A549 (cell line): ENCODE measurements at regions not wholly inside any gene's neighbourhood (a gene's known extent, or its start where the extent isn't known, plus 50 kb on each side); places are given as distances from the start of the nearest gene placed in this dataset.

Source experiments
- CEBPB ChIP-seq, 2 experiments: fragments of >200 bp in 1 of 2; sonication (Bioruptor Twin) in 1 of 2; formaldehyde crosslinking in 1 of 2; IDR thresholded peaks; 2 replicates each; pipeline ENCODE4 v1.6.1; 2012 to 2016
- CTCF ChIP-seq: fragments of >200 bp; sonication (Bioruptor Twin); formaldehyde crosslinking; IDR thresholded peaks from 3 replicates; pipeline ENCODE4 v1.5.1; 2016
- TF ChIP-seq, protein P1 (sequence below): fragments of 450-650 bp; IDR thresholded peaks from 2 replicates; pipeline ENCODE4 v1.6.1; 2014; ENCODE audit warnings: antibody characterized with exemption

- no peak for TF ChIP-seq CTCF
- TF ChIP-seq CEBPB (IDR thresholded peaks at IDR 0.05), result no peak
- TF ChIP-seq, protein P1, sequence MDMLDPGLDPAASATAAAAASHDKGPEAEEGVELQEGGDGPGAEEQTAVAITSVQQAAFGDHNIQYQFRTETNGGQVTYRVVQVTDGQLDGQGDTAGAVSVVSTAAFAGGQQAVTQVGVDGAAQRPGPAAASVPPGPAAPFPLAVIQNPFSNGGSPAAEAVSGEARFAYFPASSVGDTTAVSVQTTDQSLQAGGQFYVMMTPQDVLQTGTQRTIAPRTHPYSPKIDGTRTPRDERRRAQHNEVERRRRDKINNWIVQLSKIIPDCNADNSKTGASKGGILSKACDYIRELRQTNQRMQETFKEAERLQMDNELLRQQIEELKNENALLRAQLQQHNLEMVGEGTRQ, result no peak
Observed at GRCh38 chr14:98456231-98456630, 815.8 kb downstream of the BCL11B start.
